ACHN (cell line): ENCODE measurements at regions not wholly inside any gene's neighbourhood (a gene's known extent, or its start where the extent isn't known, plus 50 kb on each side); places are given as distances from the start of the nearest gene placed in this dataset.

Experiments
- DNase-seq: peaks from one replicate; pipeline ENCODE4 v3.0.0-alpha.2; 2015
- in situ Hi-C: cut with HindIII; loops from 2 replicates; pipeline ENCODE4 v1.10.0; 2017; ENCODE audit warnings: low sequenced_read_pairs, low pct_ligation_motif_present, low pct_unique_long_range_greater_than_20kb

GRCh38 chr20:50343490-50344179 is 153.0 kb downstream of the CEBPB start:
- in situ Hi-C loops, result no loop called here
- DNase-seq, result no peak

- DNase-seq, result no peak
- in situ Hi-C loops, result no loop called here
These were observed 153.8 kb downstream of the CEBPB start for GRCh38 chr20:50344232-50345071.

- DNase-seq, result no peak
- in situ Hi-C loops, result no loop called here
These were observed 155.2 kb downstream of the CEBPB start for GRCh38 chr20:50345712-50346373.

GRCh38 chr20:50346374-50347283 is 156.0 kb downstream of the CEBPB start:
- peak; percentile 20 for DNase-seq
- in situ Hi-C loops, result no loop called here

GRCh38 chr20:50347284-50348063 is 156.8 kb downstream of the CEBPB start:
- in situ Hi-C loops, result no loop called here
- no peak for DNase-seq

GRCh38 chr20:50348096-50348495 is 157.5 kb downstream of the CEBPB start:
- DNase-seq, result no peak
- in situ Hi-C loops, result no loop called here

- in situ Hi-C loops, result no loop called here
- no peak for DNase-seq
These were observed 159.5 kb upstream of the PTPN1 start for GRCh38 chr20:50350510-50351249.

- no peak for DNase-seq
These were observed 158.6 kb upstream of the PTPN1 start for GRCh38 chr20:50351541-50351940.

GRCh38 chr20:50353289-50353961 is 156.8 kb upstream of the PTPN1 start:
- in situ Hi-C loops, result no loop called here
- DNase-seq, result no peak

More at GRCh38 chr20:50351541-50351940, 158.6 kb upstream of the PTPN1 start:
- in situ Hi-C loops, result no loop called here

GRCh38 chr20:50354721-50355589 is 155.2 kb upstream of the PTPN1 start:
- no peak for DNase-seq
- in situ Hi-C loops, result no loop called here

- in situ Hi-C loops, result no loop called here
- no peak for DNase-seq
These were observed 154.3 kb upstream of the PTPN1 start for GRCh38 chr20:50355590-50356524.

- DNase-seq, result no peak
- in situ Hi-C loops, result no loop called here
These were observed 153.7 kb upstream of the PTPN1 start for GRCh38 chr20:50356525-50356885.

GRCh38 chr20:50356962-50357782 is 153.0 kb upstream of the PTPN1 start:
- DNase-seq, result no peak
- in situ Hi-C loops, result no loop called here

- DNase-seq, result no peak
- in situ Hi-C loops, result no loop called here
These were observed 152.4 kb upstream of the PTPN1 start for GRCh38 chr20:50357783-50358161.
